Progenitor cell of endocrine pancreas (in vitro differentiated cells): ENCODE measurements at regions not wholly inside any gene's neighbourhood (a gene's known extent, or its start where the extent isn't known, plus 50 kb on each side); places are given as distances from the start of the nearest gene placed in this dataset.

ENCODE experiments used
- DNase-seq: peaks from one replicate; pipeline ENCODE4 v3.0.0; 2021; ENCODE audit warnings: low spot score; ENCODE audit not compliant: unreplicated experiment
- H3K27ac Mint-ChIP-seq: 2 replicates; pipeline ENCODE4 v1.8.0; 2021; ENCODE audit warnings: mild to moderate bottlenecking, moderate library complexity, mixed read lengths
- H3K27me3 Mint-ChIP-seq: 2 replicates; pipeline ENCODE4 v1.8.0; 2021; ENCODE audit warnings: mixed read lengths
- H3K36me3 Mint-ChIP-seq: 2 replicates; pipeline ENCODE4 v1.8.0; 2022; ENCODE audit warnings: mixed read lengths; ENCODE audit not compliant: insufficient read depth
- H3K4me1 Mint-ChIP-seq: 2 replicates; pipeline ENCODE4 v1.8.0; 2021; ENCODE audit warnings: low read depth, mixed read lengths
- H3K4me3 Mint-ChIP-seq: 2 replicates; pipeline ENCODE4 v1.8.0; 2021; ENCODE audit warnings: low read depth, mild to moderate bottlenecking, moderate library complexity, mixed read lengths
- H3K9me3 Mint-ChIP-seq: 2 replicates; pipeline ENCODE4 v1.8.0; 2021; ENCODE audit warnings: low read depth, mixed read lengths
- CTCF ChIP-seq: fragments of 200-600 bp; sonication (generic); IDR thresholded peaks from one replicate; pipeline ENCODE4 v1.5.0; 2021; ENCODE audit warnings: antibody characterized with exemption, mild to moderate bottlenecking; ENCODE audit not compliant: unreplicated experiment

GRCh38 chr13:23488442-23488841, 54.9 kb upstream of the SACS start:
- Mint-ChIP-seq H3K9me3 (no peaks in the 10 kb centered on the region), H3K4me1 (no peaks in the 10 kb centered on the region), H3K4me3 (no peak overlapping the region), H3K36me3 (peaks cover 1% of the 10 kb centered on the region), H3K27me3 (no peaks in the 10 kb centered on the region), H3K27ac (no peak overlapping the region)
- no peak for TF ChIP-seq CTCF
- no peak for DNase-seq

GRCh38 chr13:23496255-23496654, 62.8 kb upstream of the SACS start:
- Mint-ChIP-seq H3K27ac (no peak overlapping the region), H3K9me3 (no peaks in the 10 kb centered on the region), H3K27me3 (peaks cover 4% of the 10 kb centered on the region), H3K4me3 (no peak overlapping the region), H3K36me3 (no peaks in the 10 kb centered on the region), H3K4me1 (no peaks in the 10 kb centered on the region)
- DNase-seq = no peak
- no peak for TF ChIP-seq CTCF

- no peaks in the 10 kb centered on the region for H3K9me3 Mint-ChIP-seq
- no peaks in the 10 kb centered on the region for H3K4me1 Mint-ChIP-seq
- peaks cover 4% of the 10 kb centered on the region for H3K27me3 Mint-ChIP-seq
- DNase-seq = no peak
- no peak for TF ChIP-seq CTCF
- H3K27ac Mint-ChIP-seq = no peak overlapping the region
- H3K4me3 Mint-ChIP-seq = no peak overlapping the region
- no peaks in the 10 kb centered on the region for H3K36me3 Mint-ChIP-seq
These were observed 63.7 kb upstream of the SACS start for GRCh38 chr13:23497191-23497590.

GRCh38 chr13:23500849-23501248, 67.3 kb upstream of the SACS start:
- no peak for DNase-seq
- Mint-ChIP-seq H3K4me1 (peaks cover 3% of the 10 kb centered on the region), H3K9me3 (no peaks in the 10 kb centered on the region), H3K27me3 (peaks cover under 1% of the 10 kb centered on the region), H3K4me3 (no peak overlapping the region), H3K36me3 (no peaks in the 10 kb centered on the region), H3K27ac (no peak overlapping the region)
- no peak for TF ChIP-seq CTCF

DNA sequence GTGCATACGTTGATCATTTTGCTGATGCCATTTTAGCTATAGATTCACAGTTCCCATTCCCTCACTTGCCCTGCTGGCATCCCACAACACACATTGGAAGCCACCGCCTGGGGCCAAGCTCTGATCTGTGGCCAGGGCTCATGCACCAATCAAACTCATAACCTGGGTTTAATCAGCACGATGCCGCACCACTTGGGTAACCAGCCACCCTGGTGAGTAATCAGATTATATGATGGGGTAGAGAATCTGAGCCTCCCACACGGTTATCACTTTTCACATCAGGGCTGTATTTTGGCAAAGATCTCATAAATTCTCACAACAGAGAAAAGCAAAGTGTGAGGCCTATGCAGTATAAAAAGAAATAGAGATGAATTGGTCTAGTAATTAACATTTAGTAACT, 66.0 kb upstream of the TNFRSF19 start:
- peak overlapping the region; percentile 80 for H3K27ac Mint-ChIP-seq
- peaks cover 5% of the 10 kb centered on the region for H3K4me1 Mint-ChIP-seq

More for the DNA sequence above, 66.0 kb upstream of the TNFRSF19 start:
- Mint-ChIP-seq H3K4me3 (no peak overlapping the region), H3K36me3 (no peaks in the 10 kb centered on the region), H3K27me3 (no peaks in the 10 kb centered on the region), H3K9me3 (no peaks in the 10 kb centered on the region)
- no peak for DNase-seq
- no peak for TF ChIP-seq CTCF
